ENCODE measurements at regions not wholly inside any gene's neighbourhood (a gene's known extent, or its start where the extent isn't known, plus 50 kb on each side); places are given as distances from the start of the nearest gene placed in this dataset.

DNA sequence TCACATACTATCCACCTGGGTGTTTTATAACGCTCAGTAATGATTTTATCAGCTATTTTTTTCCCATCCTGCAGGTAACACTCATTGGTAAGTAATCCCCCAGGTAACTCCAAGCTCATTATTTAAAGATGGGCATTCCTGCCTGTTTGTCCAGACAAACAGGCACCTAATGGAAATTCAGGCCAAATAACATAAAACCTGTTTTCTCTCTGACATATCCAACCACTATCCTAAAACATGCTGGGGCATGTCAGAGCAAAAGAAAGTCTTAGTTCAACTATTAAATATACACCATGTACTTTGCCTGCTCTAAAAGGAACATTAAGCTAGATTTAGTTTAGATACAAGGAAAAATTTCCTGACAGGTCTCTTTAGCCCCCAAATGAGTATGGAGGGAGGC is 987.7 kb downstream of the TTLL7 start:
- no peak for TF ChIP-seq POLR2A (IDR thresholded peaks at IDR 0.05)
- TF ChIP-seq, protein P1, sequence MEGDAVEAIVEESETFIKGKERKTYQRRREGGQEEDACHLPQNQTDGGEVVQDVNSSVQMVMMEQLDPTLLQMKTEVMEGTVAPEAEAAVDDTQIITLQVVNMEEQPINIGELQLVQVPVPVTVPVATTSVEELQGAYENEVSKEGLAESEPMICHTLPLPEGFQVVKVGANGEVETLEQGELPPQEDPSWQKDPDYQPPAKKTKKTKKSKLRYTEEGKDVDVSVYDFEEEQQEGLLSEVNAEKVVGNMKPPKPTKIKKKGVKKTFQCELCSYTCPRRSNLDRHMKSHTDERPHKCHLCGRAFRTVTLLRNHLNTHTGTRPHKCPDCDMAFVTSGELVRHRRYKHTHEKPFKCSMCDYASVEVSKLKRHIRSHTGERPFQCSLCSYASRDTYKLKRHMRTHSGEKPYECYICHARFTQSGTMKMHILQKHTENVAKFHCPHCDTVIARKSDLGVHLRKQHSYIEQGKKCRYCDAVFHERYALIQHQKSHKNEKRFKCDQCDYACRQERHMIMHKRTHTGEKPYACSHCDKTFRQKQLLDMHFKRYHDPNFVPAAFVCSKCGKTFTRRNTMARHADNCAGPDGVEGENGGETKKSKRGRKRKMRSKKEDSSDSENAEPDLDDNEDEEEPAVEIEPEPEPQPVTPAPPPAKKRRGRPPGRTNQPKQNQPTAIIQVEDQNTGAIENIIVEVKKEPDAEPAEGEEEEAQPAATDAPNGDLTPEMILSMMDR (IDR thresholded peaks at IDR 0.05) = no peak

Data from right lobe of liver (tissue), 4 donors.